GM12875 (cell line): ENCODE measurements at regions not wholly inside any gene's neighbourhood (a gene's known extent, or its start where the extent isn't known, plus 50 kb on each side); places are given as distances from the start of the nearest gene placed in this dataset.
"Not testable (repeated sequence)": the region's sequence is repeated elsewhere in the genome, so short reads cannot be mapped to it uniquely, and the experiment has no call there.

Experiments
- H3K4me3 ChIP-seq: one replicate; pipeline ENCODE4 v1.5.1; 2011; ENCODE audit warnings: low read depth, low read length, control low read depth
- TF ChIP-seq, protein P1 (sequence below): IDR thresholded peaks from 2 replicates; pipeline ENCODE4 v1.5.1; 2011; ENCODE audit warnings: low read depth, mild to moderate bottlenecking, control low read depth, inconsistent platforms, low read length, moderate library complexity, borderline replicate concordance; ENCODE audit not compliant: insufficient read depth

- TF ChIP-seq, protein P1, sequence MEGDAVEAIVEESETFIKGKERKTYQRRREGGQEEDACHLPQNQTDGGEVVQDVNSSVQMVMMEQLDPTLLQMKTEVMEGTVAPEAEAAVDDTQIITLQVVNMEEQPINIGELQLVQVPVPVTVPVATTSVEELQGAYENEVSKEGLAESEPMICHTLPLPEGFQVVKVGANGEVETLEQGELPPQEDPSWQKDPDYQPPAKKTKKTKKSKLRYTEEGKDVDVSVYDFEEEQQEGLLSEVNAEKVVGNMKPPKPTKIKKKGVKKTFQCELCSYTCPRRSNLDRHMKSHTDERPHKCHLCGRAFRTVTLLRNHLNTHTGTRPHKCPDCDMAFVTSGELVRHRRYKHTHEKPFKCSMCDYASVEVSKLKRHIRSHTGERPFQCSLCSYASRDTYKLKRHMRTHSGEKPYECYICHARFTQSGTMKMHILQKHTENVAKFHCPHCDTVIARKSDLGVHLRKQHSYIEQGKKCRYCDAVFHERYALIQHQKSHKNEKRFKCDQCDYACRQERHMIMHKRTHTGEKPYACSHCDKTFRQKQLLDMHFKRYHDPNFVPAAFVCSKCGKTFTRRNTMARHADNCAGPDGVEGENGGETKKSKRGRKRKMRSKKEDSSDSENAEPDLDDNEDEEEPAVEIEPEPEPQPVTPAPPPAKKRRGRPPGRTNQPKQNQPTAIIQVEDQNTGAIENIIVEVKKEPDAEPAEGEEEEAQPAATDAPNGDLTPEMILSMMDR = no peak
- H3K4me3 ChIP-seq = no peak overlapping the region
Observed at GRCh38 chr3:102354818-102355515, 79.8 kb upstream of the ZPLD1 start.

DNA sequence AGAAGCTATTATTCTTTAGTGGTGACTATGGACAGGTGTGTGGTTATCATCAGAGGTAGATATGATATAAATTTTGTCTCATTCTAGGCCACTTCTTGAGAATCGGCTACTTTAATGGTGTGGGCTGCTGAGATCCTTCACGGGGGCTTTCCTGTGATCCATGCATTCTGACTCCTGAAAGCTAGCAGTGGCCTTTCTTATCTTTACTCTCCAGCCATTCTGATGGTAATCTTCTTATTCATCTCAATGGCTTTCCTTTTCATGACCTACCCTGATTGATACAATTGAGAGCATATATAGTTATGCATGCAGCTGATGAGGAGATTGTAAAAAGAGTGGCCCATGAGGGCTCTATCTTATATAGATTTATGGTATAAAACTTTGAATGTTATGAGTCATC is 78.3 kb upstream of the ZPLD1 start:
- TF ChIP-seq, protein P1 = no peak

GRCh38 chr3:102357313-102357712 is 77.5 kb upstream of the ZPLD1 start:
- not testable (repeated sequence) for H3K4me3 ChIP-seq

More for the DNA sequence above, 78.3 kb upstream of the ZPLD1 start:
- H3K4me3 ChIP-seq = no peak overlapping the region

- no peak overlapping the region for H3K4me3 ChIP-seq
- TF ChIP-seq, protein P1 = no peak
Observed at GRCh38 chr3:102360183-102360860, 74.5 kb upstream of the ZPLD1 start.

DNA sequence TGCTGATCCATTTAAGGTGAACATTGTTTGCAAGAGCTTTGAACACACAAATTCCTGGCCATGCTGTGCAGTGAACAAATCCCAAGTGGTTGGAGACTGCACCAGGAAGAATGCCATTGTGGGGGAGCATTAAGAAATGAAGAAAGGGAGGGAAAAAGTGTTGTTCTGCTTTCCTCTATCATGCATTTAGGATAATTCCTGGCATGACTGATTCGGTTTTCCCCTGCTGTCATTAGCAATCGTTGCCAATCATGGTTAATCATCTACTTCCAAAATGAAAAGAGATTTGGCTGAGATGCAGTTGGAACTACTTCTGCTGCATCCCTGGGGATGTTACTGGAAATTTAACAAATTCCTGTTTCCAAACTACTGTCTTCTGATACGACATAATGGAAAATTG is 73.7 kb upstream of the ZPLD1 start:
- no peak overlapping the region for H3K4me3 ChIP-seq
- TF ChIP-seq, protein P1 = no peak

- H3K4me3 ChIP-seq = not testable (repeated sequence)
Observed at GRCh38 chr3:102366116-102366515, 68.7 kb upstream of the ZPLD1 start.

DNA sequence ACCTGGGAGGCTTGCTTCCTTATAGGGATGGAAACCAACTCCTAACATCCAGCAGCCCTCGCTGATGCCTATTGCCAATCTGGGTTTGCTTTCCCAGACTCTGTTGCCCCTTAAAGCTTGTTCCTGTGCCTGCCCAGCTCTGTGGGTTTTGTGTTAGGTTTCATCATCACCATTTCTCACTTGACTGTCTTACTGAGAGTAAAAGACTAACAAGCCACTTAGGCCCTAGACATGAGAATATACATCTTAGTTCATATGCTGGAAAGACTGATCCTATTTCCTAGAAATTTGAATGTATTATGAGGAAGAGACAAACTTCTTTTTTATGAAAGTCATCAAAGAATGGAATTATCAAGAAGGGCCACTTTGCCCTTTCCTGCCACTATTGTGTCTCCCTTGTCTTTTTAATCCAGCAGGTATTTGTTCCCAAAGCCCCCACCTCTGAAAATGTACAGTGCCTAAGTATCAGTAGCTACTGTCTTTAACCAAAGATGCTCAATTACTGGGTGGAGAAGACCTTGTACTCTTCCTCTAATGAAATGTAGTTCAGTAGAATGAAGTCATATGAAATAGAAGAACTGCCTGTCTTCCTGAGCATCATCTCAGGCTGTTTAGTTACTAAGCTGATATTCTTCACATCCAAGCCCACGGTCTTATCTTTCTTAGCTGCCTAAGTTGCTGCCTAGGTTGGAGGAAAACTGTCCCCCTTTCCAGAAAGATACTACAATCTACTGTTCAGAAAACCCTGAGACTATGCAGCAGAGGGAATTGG is 59.8 kb upstream of the ZPLD1 start:
- H3K4me3 ChIP-seq = no peak overlapping the region
- TF ChIP-seq, protein P1 = no peak

DNA sequence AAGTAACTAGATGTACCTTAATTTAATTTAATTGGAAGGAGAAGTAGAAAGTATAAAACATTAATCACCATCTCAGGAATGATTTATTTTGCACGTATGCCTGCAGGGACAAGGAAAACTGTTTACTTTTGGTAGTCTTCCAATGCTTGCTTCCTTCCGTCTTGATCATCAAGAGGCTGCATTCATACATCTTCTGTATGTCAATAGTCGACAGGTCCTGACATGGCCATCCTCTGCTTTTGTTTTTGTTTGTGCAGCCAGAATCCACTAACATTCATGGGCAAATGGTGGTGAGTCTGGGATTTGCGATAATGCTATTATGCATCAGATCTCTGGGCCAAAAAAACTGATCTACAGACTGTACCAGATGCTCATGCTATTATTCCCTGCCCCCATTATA is 56.6 kb upstream of the ZPLD1 start:
- TF ChIP-seq, protein P1 = no peak
- no peak overlapping the region for H3K4me3 ChIP-seq

DNA sequence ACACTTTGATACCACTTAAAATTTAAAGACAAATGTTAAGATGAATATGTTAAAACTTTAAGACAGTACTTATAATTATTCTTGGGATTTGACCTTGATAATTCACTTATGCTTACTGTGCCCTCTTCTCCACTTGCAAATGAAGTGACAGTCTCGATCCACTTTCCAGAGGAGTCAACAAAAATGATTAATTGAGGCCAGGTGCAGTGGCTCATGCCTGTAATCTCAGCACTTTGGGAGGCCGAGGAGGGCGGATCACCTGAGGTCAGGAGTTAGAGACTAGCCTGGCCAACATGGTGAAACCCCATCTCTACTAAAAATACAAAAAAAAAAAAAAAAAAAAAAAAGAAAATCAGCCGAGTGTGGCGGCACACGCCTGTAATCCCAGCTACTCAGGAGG is 52.6 kb upstream of the ZPLD1 start:
- H3K4me3 ChIP-seq = not testable (repeated sequence)
